GM12878 (cell line): ENCODE measurements at regions not wholly inside any gene's neighbourhood (a gene's known extent, or its start where the extent isn't known, plus 50 kb on each side); places are given as distances from the start of the nearest gene placed in this dataset.

Source experiments
- ATAC-seq: fragments of 200-7000 bp; cut with Tn5 transposase; 3 replicates; pipeline ENCODE4 v1.9.1; 2020; ENCODE audit warnings: mild to moderate bottlenecking, moderate library complexity
- BruUV-seq: library from RNA; stranded (reverse); fragments of 400-500 nt; replicated peaks from 2 replicates; lab custom pipeline; 2021; lab: Mats Ljungman, UMichigan
- CTCF ChIA-PET: fragments of 300-600 bp; sonication (Branson Sonifier 250); formaldehyde crosslinking; extraction: SDS; loops from one replicate; lab custom pipeline; 2021; ENCODE audit warnings: inconsistent platforms; lab: Yijun Ruan, JAX
- POLR2A ChIA-PET: fragments of 350-600 bp; formaldehyde crosslinking; extraction: SDS; loops from one replicate; lab custom pipeline; 2021; ENCODE audit warnings: inconsistent platforms; lab: Charles Lee
- RAD21 ChIA-PET: fragments of 300-600 bp; sonication (Branson Sonifier 250); formaldehyde crosslinking; loops from one replicate; lab custom pipeline; 2023; ENCODE audit warnings: antibody characterized with exemption; ENCODE audit not compliant: unreplicated experiment; lab: Charles Lee
- SMC1A ChIA-PET: fragments of 300-600 bp; sonication (Branson Sonifier 250); formaldehyde crosslinking; loops from one replicate; lab custom pipeline; 2023; ENCODE audit not compliant: unreplicated experiment, uncharacterized antibody; lab: Charles Lee
- DNase-seq: peaks from one replicate; pipeline ENCODE4 v3.0.0-alpha.2; 2011; ENCODE audit warnings: low read depth, low spot score
- FAIRE-seq: peaks from 3 replicates; lab custom pipeline; 2011; peaks lifted over from hg19 to GRCh38; lab: Jason Lieb, UNC
- H2AFZ ChIP-seq: 2 replicates; pipeline ENCODE4 v1.6.0; 2011; ENCODE audit warnings: low read depth, low read length, control low read depth; ENCODE audit not compliant: control insufficient read depth
- H3K27ac ChIP-seq: 2 replicates; pipeline ENCODE4 v1.5.1; 2011; ENCODE audit warnings: control low read depth; ENCODE audit not compliant: control insufficient read depth, insufficient read depth
- H3K27me3 ChIP-seq, 2 experiments: replicated peaks in 1 of 2; 2 replicates each; pipeline versions ENCODE4 v1.6.0 to v1.6.1; 2011; ENCODE audit warnings: low read length in 1 of 2; ENCODE audit not compliant: control insufficient read depth in 2 of 2, insufficient read depth in 2 of 2
- H3K36me3 ChIP-seq, 2 experiments: 2 replicates each; pipeline ENCODE4 v1.5.1; 2011; ENCODE audit warnings: low read length in 1 of 2; ENCODE audit not compliant: control insufficient read depth in 2 of 2, insufficient read depth in 2 of 2
- H3K4me1 ChIP-seq: 2 replicates; pipeline ENCODE4 v1.6.1; 2011; ENCODE audit warnings: mild to moderate bottlenecking, low read length, moderate library complexity, mixed read lengths; ENCODE audit not compliant: control insufficient read depth, insufficient read depth
- H3K4me2 ChIP-seq: 2 replicates; pipeline ENCODE4 v1.6.0; 2011; ENCODE audit warnings: control low read depth; ENCODE audit not compliant: control insufficient read depth, insufficient read depth
- H3K4me3 ChIP-seq: fragments of 200-600 bp; sonication (generic); 2 replicates; pipeline ENCODE4 v1.5.1; 2016
- H3K79me2 ChIP-seq: 2 replicates; pipeline ENCODE4 v1.6.0; 2011; ENCODE audit warnings: low read length; ENCODE audit not compliant: control insufficient read depth, insufficient read depth
- H3K9ac ChIP-seq: 2 replicates; pipeline ENCODE4 v1.8.0; 2011; ENCODE audit warnings: low read length, control low read depth, mixed read lengths; ENCODE audit not compliant: control insufficient read depth, insufficient read depth
- H3K9me3 ChIP-seq: replicated peaks from 3 replicates; pipeline ENCODE4 v1.5.1; 2011; ENCODE audit warnings: mild to moderate bottlenecking, low read length; ENCODE audit not compliant: control insufficient read depth, insufficient read depth
- H4K20me1 ChIP-seq: 2 replicates; pipeline ENCODE4 v1.6.0; 2011; ENCODE audit not compliant: control insufficient read depth, insufficient read depth
- ATF2 ChIP-seq: IDR thresholded peaks from 2 replicates; pipeline ENCODE4 v1.6.1; 2012; ENCODE audit warnings: low read length, inconsistent platforms
- CHD1 ChIP-seq: IDR thresholded peaks from 2 replicates; pipeline ENCODE4 v1.6.1; 2012; ENCODE audit warnings: low read depth, low read length, improper control_type of control experiment
- CREB1 ChIP-seq: IDR thresholded peaks from 2 replicates; pipeline ENCODE4 v1.6.1; 2012; ENCODE audit warnings: low read depth, mild to moderate bottlenecking, inconsistent platforms
- GABPA ChIP-seq: IDR thresholded peaks from 2 replicates; pipeline ENCODE4 v1.6.1; 2014; ENCODE audit warnings: antibody characterized with exemption, low read depth, mild to moderate bottlenecking, inconsistent platforms
- HDGF ChIP-seq: fragments of 450-650 bp; IDR thresholded peaks from 2 replicates; pipeline ENCODE4 v1.6.1; 2016; ENCODE audit warnings: antibody characterized with exemption
- HSF1 ChIP-seq: fragments of 150-350 bp; IDR thresholded peaks from 2 replicates; pipeline ENCODE4 v1.6.1; 2014; ENCODE audit warnings: mild to moderate bottlenecking, low read depth, low read length
- IKZF1 ChIP-seq: fragments of 450-650 bp; conservative IDR thresholded peaks from 2 replicates; pipeline ENCODE4 v1.6.1; 2017; ENCODE audit warnings: antibody characterized with exemption, mild to moderate bottlenecking
- IRF5 ChIP-seq: fragments of 450-650 bp; IDR thresholded peaks from 2 replicates; pipeline ENCODE4 v1.6.1; 2017; ENCODE audit warnings: borderline replicate concordance
- JUNB ChIP-seq: IDR thresholded peaks from 2 replicates; pipeline ENCODE4 v1.6.1; 2016; ENCODE audit warnings: antibody characterized with exemption, mild to moderate bottlenecking
- LARP7 ChIP-seq: fragments of 450-650 bp; IDR thresholded peaks from 2 replicates; pipeline ENCODE4 v1.6.1; 2017; ENCODE audit warnings: mild to moderate bottlenecking
- MEF2B ChIP-seq: fragments of 450-650 bp; IDR thresholded peaks from 2 replicates; pipeline ENCODE4 v1.6.1; 2018; ENCODE audit warnings: mild to moderate bottlenecking, moderate library complexity; ENCODE audit not compliant: partially characterized antibody, poor library complexity, severe bottlenecking
- MYC ChIP-seq: IDR thresholded peaks from 2 replicates; pipeline ENCODE4 v1.6.1; 2011; ENCODE audit warnings: mild to moderate bottlenecking, low read length, moderate library complexity, inconsistent platforms; ENCODE audit not compliant: insufficient read depth, insufficient replicate concordance, insufficient read length, severe bottlenecking
- RAD51 ChIP-seq: fragments of 450-650 bp; IDR thresholded peaks from 2 replicates; pipeline ENCODE4 v1.6.1; 2016; ENCODE audit warnings: moderate library complexity, mild to moderate bottlenecking, inconsistent platforms
- SMARCA5 ChIP-seq: fragments of 450-650 bp; IDR thresholded peaks from 2 replicates; pipeline ENCODE4 v1.6.1; 2017; ENCODE audit warnings: mild to moderate bottlenecking
- SRF ChIP-seq, 2 experiments: IDR thresholded peaks; 2 replicates each; pipeline ENCODE4 v1.6.1; 2011; ENCODE audit warnings: low read depth in 2 of 2, low read length in 2 of 2, mild to moderate bottlenecking in 1 of 2, moderate library complexity in 1 of 2
- TBL1XR1 ChIP-seq: IDR thresholded peaks from 2 replicates; pipeline ENCODE4 v1.6.1; 2012; ENCODE audit warnings: low read depth, low read length, improper control_type of control experiment
- TCF12 ChIP-seq: IDR thresholded peaks from 2 replicates; pipeline ENCODE4 v1.6.1; 2011; ENCODE audit warnings: low read depth, mild to moderate bottlenecking, low read length
- USF2 ChIP-seq: IDR thresholded peaks from 2 replicates; pipeline ENCODE4 v1.6.1; 2011; ENCODE audit warnings: low read depth, low read length, improper control_type of control experiment, borderline replicate concordance
- YBX1 ChIP-seq: fragments of 450-650 bp; IDR thresholded peaks from 2 replicates; pipeline ENCODE4 v1.6.1; 2016; ENCODE audit warnings: antibody characterized with exemption
- WGBS: methylation state at CpG from one replicate; pipeline ENCODE4 v1.1.6; 2016; ENCODE audit warnings: low lambda C conversion rate; ENCODE audit not compliant: insufficient replicate concordance, insufficient coverage; ENCODE audit errors: missing lambda C conversion rate; 5-methylcytosine and 5-hydroxymethylcytosine counted together
- in situ Hi-C: fragments of 300-500 bp; cut with MboI; formaldehyde crosslinking; loops from 9 replicates; pipeline ENCODE4 v1.14.3; 2018; ENCODE audit warnings: mixed read lengths
- intact Hi-C: fragments of 100-400 bp; cut with micrococcal nuclease; formaldehyde crosslinking; loops from one replicate; pipeline ENCODE4 v1.14.2; 2022; ENCODE audit not compliant: unreplicated experiment

GRCh38 chr9:135355521-135356011 lies 124.0 kb upstream of the PPP1R26 start:
- ChIA-PET SMC1A (no interaction called here), CTCF (no interaction called here)
- Histone ChIP-seq H3K9ac (no peak overlapping the region), H3K27me3 (peaks cover 0 to 3% of the 10 kb centered on the region in 2 experiments; a peak in 2 of 4 replicates), H3K4me3 (no peak overlapping the region), H2AFZ (no peak overlapping the region), H3K79me2 (no peaks in the 10 kb centered on the region), H4K20me1 (no peaks in the 10 kb centered on the region)
- FAIRE-seq (no peak), DNase-seq (no peak)
- no TSS peak for BruUV-seq
- 33% methylated on average over 19 of the region's 19 CpGs for WGBS
- in situ Hi-C loops: no loop called here
- TF ChIP-seq ATF2 (no peak), IRF5 (no peak), CHD1 (no peak), HSF1 (no peak), TCF12 (no peak), RAD51 (no peak), USF2 (no peak), SMARCA5 (no peak), MEF2B (no peak), YBX1 (no peak), LARP7 (no peak), CREB1 (no peak), MYC (no peak), IKZF1 (no peak), SRF (IDR thresholded peaks at IDR 0.05; ENCODE audit: low read depth in 2 of 2, low read length in 2 of 2) (no peak), HDGF (no peak), GABPA (no peak), JUNB (no peak), TBL1XR1 (no peak)
- TF ChIP-seq, all 136 proteins: peak for 0
- Histone ChIP-seq H3K4me2 (no peak overlapping the region), H3K27ac (no peak overlapping the region), H3K36me3 (no peaks in the 10 kb centered on the region), H3K4me1 (no peaks in the 10 kb centered on the region), H3K9me3 (no peaks in the 10 kb centered on the region)
- ChIA-PET RAD21 (no interaction called here), POLR2A (no interaction called here)
- no peak for ATAC-seq
- intact Hi-C loops: no loop called here
